Activated T-helper 1 cell treated with anti-CD3 and anti-CD28 coated beads, Interleukin-12 subunit alpha, Interleukin-12 subunit beta, Interleukin-2, Interleukin-4 antibody, amounts not matched to agents 30 ng/mL and 10 ng/mL and 1 ng/mL, durations not matched to agents 14 hours and 24 hours and 36 hours (primary cell): ENCODE measurements at regions not wholly inside any gene's neighbourhood (a gene's known extent, or its start where the extent isn't known, plus 50 kb on each side); places are given as distances from the start of the nearest gene placed in this dataset.
"Not testable (repeated sequence)": the region's sequence is repeated elsewhere in the genome, so short reads cannot be mapped to it uniquely, and the experiment has no call there.

Source experiments
- DNase-seq: peaks from one replicate; pipeline ENCODE4 v3.0.0; 2021; ENCODE audit warnings: low spot score
- H3K27ac Mint-ChIP-seq: one replicate; pipeline ENCODE4 v1.8.0; 2021; ENCODE audit warnings: mild to moderate bottlenecking, mixed read lengths
- H3K27me3 Mint-ChIP-seq: one replicate; pipeline ENCODE4 v1.8.0; 2022; ENCODE audit warnings: mild to moderate bottlenecking, moderate library complexity, mixed read lengths; ENCODE audit not compliant: insufficient read depth
- H3K36me3 Mint-ChIP-seq: one replicate; pipeline ENCODE4 v1.8.0; 2021; ENCODE audit warnings: low read depth, mixed read lengths
- H3K4me1 Mint-ChIP-seq: one replicate; pipeline ENCODE4 v1.8.0; 2021; ENCODE audit warnings: low read depth, mixed read lengths
- H3K4me3 Mint-ChIP-seq: one replicate; pipeline ENCODE4 v1.8.0; 2021; ENCODE audit warnings: mild to moderate bottlenecking, moderate library complexity, mixed read lengths
- H3K9me3 Mint-ChIP-seq: one replicate; pipeline ENCODE4 v1.8.0; 2021; ENCODE audit warnings: mixed read lengths
- intact Hi-C: fragments of 100-400 bp; cut with micrococcal nuclease; formaldehyde crosslinking; loops from one replicate; pipeline ENCODE4 v1.15.1; 2024

- Mint-ChIP-seq H3K4me1 (no peaks in the 10 kb centered on the region), H3K27me3 (peaks cover 50% of the 10 kb centered on the region), H3K9me3 (peaks cover 6% of the 10 kb centered on the region), H3K36me3 (no peaks in the 10 kb centered on the region), H3K27ac (no peak overlapping the region), H3K4me3 (no peak overlapping the region)
- no peak for DNase-seq
- intact Hi-C loops, result no loop called here
These were observed 78.8 kb upstream of the NR5A2 start for GRCh38 chr1:199948587-199949280.

GRCh38 chr1:199951005-199951404 is 76.5 kb upstream of the NR5A2 start:
- H3K27me3 Mint-ChIP-seq, result peaks cover 33% of the 10 kb centered on the region
- H3K4me1 Mint-ChIP-seq, intact Hi-C loops, H3K36me3 Mint-ChIP-seq, H3K27ac Mint-ChIP-seq, H3K9me3 Mint-ChIP-seq, DNase-seq, H3K4me3 Mint-ChIP-seq: not testable (repeated sequence)

- intact Hi-C loops, result no loop called here
- no peak for DNase-seq
- Mint-ChIP-seq H3K4me1 (no peaks in the 10 kb centered on the region), H3K9me3 (peaks cover 3% of the 10 kb centered on the region), H3K27ac (no peak overlapping the region), H3K4me3 (no peak overlapping the region), H3K27me3 (peaks cover 35% of the 10 kb centered on the region), H3K36me3 (no peaks in the 10 kb centered on the region)
These were observed 73.9 kb upstream of the NR5A2 start for GRCh38 chr1:199953651-199954050.

- Mint-ChIP-seq H3K27ac (no peak overlapping the region), H3K9me3 (no peaks in the 10 kb centered on the region), H3K4me1 (no peaks in the 10 kb centered on the region), H3K27me3 (peaks cover 33% of the 10 kb centered on the region), H3K36me3 (no peaks in the 10 kb centered on the region), H3K4me3 (no peak overlapping the region)
- DNase-seq, result no peak
- intact Hi-C loops, result no loop called here
These were observed 72.8 kb upstream of the NR5A2 start for GRCh38 chr1:199954699-199955098.

- Mint-ChIP-seq H3K27ac (no peak overlapping the region), H3K4me1 (no peaks in the 10 kb centered on the region), H3K4me3 (no peak overlapping the region), H3K27me3 (peaks cover 33% of the 10 kb centered on the region), H3K36me3 (no peaks in the 10 kb centered on the region), H3K9me3 (no peaks in the 10 kb centered on the region)
- intact Hi-C loops, result no loop called here
- no peak for DNase-seq
These were observed 72.3 kb upstream of the NR5A2 start for GRCh38 chr1:199955235-199955634.

- DNase-seq, result no peak
- H3K4me3 Mint-ChIP-seq, result no peak overlapping the region
- H3K9me3 Mint-ChIP-seq, result no peaks in the 10 kb centered on the region
- peaks cover 36% of the 10 kb centered on the region for H3K27me3 Mint-ChIP-seq
- H3K27ac Mint-ChIP-seq, result no peak overlapping the region
- intact Hi-C loops, result no loop called here
- no peaks in the 10 kb centered on the region for H3K4me1 Mint-ChIP-seq
- H3K36me3 Mint-ChIP-seq, result no peaks in the 10 kb centered on the region
These were observed 71.5 kb upstream of the NR5A2 start for GRCh38 chr1:199956005-199956404.

GRCh38 chr1:199959033-199959774 is 68.3 kb upstream of the NR5A2 start:
- Mint-ChIP-seq H3K27ac (no peak overlapping the region), H3K9me3 (no peaks in the 10 kb centered on the region), H3K4me3 (no peak overlapping the region), H3K4me1 (no peaks in the 10 kb centered on the region), H3K36me3 (no peaks in the 10 kb centered on the region), H3K27me3 (peaks cover 26% of the 10 kb centered on the region)
- intact Hi-C loops, result no loop called here
- DNase-seq, result no peak

- H3K9me3 Mint-ChIP-seq, result no peaks in the 10 kb centered on the region
- no peaks in the 10 kb centered on the region for H3K4me1 Mint-ChIP-seq
- DNase-seq, result no peak
- no peak overlapping the region for H3K27ac Mint-ChIP-seq
- intact Hi-C loops, result no loop called here
- no peak overlapping the region for H3K4me3 Mint-ChIP-seq
- no peaks in the 10 kb centered on the region for H3K36me3 Mint-ChIP-seq
- H3K27me3 Mint-ChIP-seq, result peaks cover 26% of the 10 kb centered on the region
These were observed 67.8 kb upstream of the NR5A2 start for GRCh38 chr1:199959775-199960110.

- no peaks in the 10 kb centered on the region for H3K36me3 Mint-ChIP-seq
- no peaks in the 10 kb centered on the region for H3K4me1 Mint-ChIP-seq
- no peak for DNase-seq
- H3K27ac Mint-ChIP-seq, result no peak overlapping the region
- intact Hi-C loops, result no loop called here
- peaks cover 16% of the 10 kb centered on the region for H3K27me3 Mint-ChIP-seq
- H3K9me3 Mint-ChIP-seq, result no peaks in the 10 kb centered on the region
- no peak overlapping the region for H3K4me3 Mint-ChIP-seq
These were observed 57.4 kb upstream of the NR5A2 start for GRCh38 chr1:199970125-199970524.

GRCh38 chr1:199976496-199977144 is 50.9 kb upstream of the NR5A2 start:
- Mint-ChIP-seq H3K4me3 (no peak overlapping the region), H3K4me1 (no peaks in the 10 kb centered on the region), H3K27me3 (peaks cover 14% of the 10 kb centered on the region), H3K27ac (no peak overlapping the region), H3K36me3 (no peaks in the 10 kb centered on the region), H3K9me3 (no peaks in the 10 kb centered on the region)
- no peak for DNase-seq
- intact Hi-C loops, result no loop called here
